Fibroblast of the conjunctiva (primary cell): ENCODE measurements at regions not wholly inside any gene's neighbourhood (a gene's known extent, or its start where the extent isn't known, plus 50 kb on each side); places are given as distances from the start of the nearest gene placed in this dataset.
"Not testable (repeated sequence)": the region's sequence is repeated elsewhere in the genome, so short reads cannot be mapped to it uniquely, and the experiment has no call there.

Experiments used
- DNase-seq: peaks from one replicate; pipeline ENCODE4 v3.0.0-alpha.2; 2010; ENCODE audit warnings: low read depth

GRCh38 chr21:14008436-14008835 lies 202.3 kb downstream of the LIPI start:
- not testable (repeated sequence) for DNase-seq

- not testable (repeated sequence) for DNase-seq
Observed at GRCh38 chr21:14008006-14008405, 202.7 kb downstream of the LIPI start.

GRCh38 chr21:14006144-14006543 lies 204.6 kb downstream of the LIPI start:
- not testable (repeated sequence) for DNase-seq

GRCh38 chr21:13986996-13987958 lies 223.5 kb downstream of the LIPI start:
- DNase-seq, result not testable (repeated sequence)

GRCh38 chr21:13985865-13986863 lies 224.6 kb downstream of the LIPI start:
- not testable (repeated sequence) for DNase-seq

- DNase-seq, result not testable (repeated sequence)
Observed at GRCh38 chr21:13985137-13985864, 225.5 kb downstream of the LIPI start.

- not testable (repeated sequence) for DNase-seq
Observed at GRCh38 chr21:13984728-13985127, 226.0 kb downstream of the LIPI start.

GRCh38 chr21:13981176-13982087 lies 229.3 kb downstream of the LIPI start:
- not testable (repeated sequence) for DNase-seq

- not testable (repeated sequence) for DNase-seq
Observed at GRCh38 chr21:13980115-13980662, 230.6 kb downstream of the LIPI start.

GRCh38 chr21:13979608-13980007 lies 231.1 kb downstream of the LIPI start:
- DNase-seq, result not testable (repeated sequence)

GRCh38 chr21:13974582-13974981 lies 236.2 kb downstream of the LIPI start:
- DNase-seq, result not testable (repeated sequence)

GRCh38 chr21:13969853-13970252 lies 240.9 kb downstream of the LIPI start:
- not testable (repeated sequence) for DNase-seq

- DNase-seq, result not testable (repeated sequence)
Observed at GRCh38 chr21:13969002-13969401, 241.8 kb downstream of the LIPI start.

GRCh38 chr21:13963259-13963658 lies 247.5 kb downstream of the LIPI start:
- DNase-seq, result not testable (repeated sequence)

- no peak for DNase-seq
Observed at GRCh38 chr21:13937236-13937635, 273.5 kb downstream of the LIPI start.

- not testable (repeated sequence) for DNase-seq
Observed at GRCh38 chr21:13936033-13936937, 274.5 kb downstream of the LIPI start.

GRCh38 chr21:13935396-13936032 lies 275.2 kb downstream of the LIPI start:
- not testable (repeated sequence) for DNase-seq

- DNase-seq, result not testable (repeated sequence)
Observed at GRCh38 chr21:13934887-13935342, 275.8 kb downstream of the LIPI start.
